IMR-90 (cell line): ENCODE measurements at regions not wholly inside any gene's neighbourhood (a gene's known extent, or its start where the extent isn't known, plus 50 kb on each side); places are given as distances from the start of the nearest gene placed in this dataset.

Experiments used
- ATAC-seq: fragments of 200-7000 bp; cut with Tn5 transposase; 2 replicates; pipeline ENCODE4 v1.9.1; 2020; ENCODE audit warnings: low read depth, mild to moderate bottlenecking, moderate library complexity
- BruUV-seq: library from RNA; stranded (reverse); fragments of 400-500 nt; replicated peaks from 2 replicates; lab custom pipeline; 2021; lab: Mats Ljungman, UMichigan
- CTCF ChIA-PET: fragments of 300-600 bp; formaldehyde crosslinking; extraction: SDS; loops from one replicate; lab custom pipeline; 2021; ENCODE audit warnings: antibody characterized with exemption; lab: Yijun Ruan, JAX
- POLR2A ChIA-PET: fragments of 300-600 bp; sonication (Branson Sonifier 250); formaldehyde crosslinking; loops from one replicate; lab custom pipeline; 2022; ENCODE audit warnings: antibody characterized with exemption; ENCODE audit not compliant: unreplicated experiment; lab: Charles Lee
- DNase-seq: peaks from one replicate; pipeline ENCODE4 v3.0.0; 2013
- H2AFZ ChIP-seq: replicated peaks from 2 replicates; pipeline ENCODE3; 2013; ENCODE audit warnings: low read length, mild to moderate bottlenecking; ENCODE audit not compliant: poor library complexity
- H2AK5ac ChIP-seq: 2 replicates; pipeline ENCODE4 v1.6.1; 2013; ENCODE audit warnings: low read depth, low read length, inconsistent platforms
- H2AK9ac ChIP-seq: replicated peaks from 2 replicates; pipeline ENCODE3; 2013; ENCODE audit warnings: mild to moderate bottlenecking, low read depth, low read length, moderate library complexity; ENCODE audit not compliant: poor library complexity
- H2BK120ac ChIP-seq: 2 replicates; pipeline ENCODE4 v1.6.1; 2013; ENCODE audit warnings: low read depth, low read length, inconsistent platforms
- H2BK15ac ChIP-seq: 3 replicates; pipeline ENCODE4 v1.6.1; 2013; ENCODE audit warnings: low read depth, low read length, inconsistent platforms
- H2BK20ac ChIP-seq: 2 replicates; pipeline ENCODE4 v1.6.1; 2013; ENCODE audit warnings: low read depth, mild to moderate bottlenecking, inconsistent platforms, low read length, moderate library complexity
- H2BK5ac ChIP-seq: 2 replicates; pipeline ENCODE4 v1.6.1; 2013; ENCODE audit warnings: mild to moderate bottlenecking, low read depth, low read length, inconsistent platforms; ENCODE audit not compliant: poor library complexity, severe bottlenecking
- H3K14ac ChIP-seq: replicated peaks from 2 replicates; pipeline ENCODE4 v1.6.1; 2013; ENCODE audit warnings: low read depth, low read length, inconsistent platforms
- H3K18ac ChIP-seq: 2 replicates; pipeline ENCODE4 v1.6.1; 2013; ENCODE audit warnings: low read depth, low read length, control low read depth
- H3K23ac ChIP-seq: 2 replicates; pipeline ENCODE4 v1.6.1; 2013; ENCODE audit warnings: low read depth, low read length, inconsistent platforms
- H3K27ac ChIP-seq: 2 replicates; pipeline ENCODE4 v1.5.1; 2013; ENCODE audit warnings: mild to moderate bottlenecking, control low read depth, low read length; ENCODE audit not compliant: insufficient read depth
- H3K27me3 ChIP-seq: 2 replicates; pipeline ENCODE4 v1.6.1; 2013; ENCODE audit warnings: low read length; ENCODE audit not compliant: control insufficient read depth, insufficient read depth
- H3K36me3 ChIP-seq: 2 replicates; pipeline ENCODE4 v1.6.1; 2013; ENCODE audit warnings: low read length, mixed read lengths; ENCODE audit not compliant: control insufficient read depth, insufficient read depth
- H3K4ac ChIP-seq: 2 replicates; pipeline ENCODE4 v1.6.1; 2013; ENCODE audit warnings: low read depth, low read length, inconsistent platforms
- H3K4me1 ChIP-seq: 2 replicates; pipeline ENCODE4 v1.6.1; 2013; ENCODE audit warnings: low read length, mixed read lengths; ENCODE audit not compliant: control insufficient read depth, insufficient read depth
- H3K4me2 ChIP-seq: 2 replicates; pipeline ENCODE4 v1.6.1; 2013; ENCODE audit warnings: low read depth, mild to moderate bottlenecking, control low read depth, low read length, moderate library complexity
- H3K4me3 ChIP-seq: 2 replicates; pipeline ENCODE4 v1.5.1; 2013; ENCODE audit warnings: low read depth, mild to moderate bottlenecking, control low read depth, low read length, moderate library complexity; ENCODE audit not compliant: insufficient read depth
- H3K56ac ChIP-seq: 2 replicates; pipeline ENCODE4 v1.6.1; 2013; ENCODE audit warnings: low read length, inconsistent platforms; ENCODE audit not compliant: insufficient read depth; ENCODE audit errors: extremely low read depth
- H3K79me1 ChIP-seq, 2 experiments: 2 replicates each; pipeline ENCODE4 v1.6.1; 2013; ENCODE audit warnings: low read length in 2 of 2, inconsistent platforms in 1 of 2, low read depth in 1 of 2
- H3K9ac ChIP-seq: 2 replicates; pipeline ENCODE4 v1.6.1; 2013; ENCODE audit warnings: low read depth, low read length, control low read depth
- H3K9me1 ChIP-seq: 2 replicates; pipeline ENCODE4 v1.6.1; 2013; ENCODE audit warnings: low read length, inconsistent platforms; ENCODE audit not compliant: insufficient read depth
- H3K9me3 ChIP-seq: 2 replicates; pipeline ENCODE4 v1.6.1; 2013; ENCODE audit warnings: low read length; ENCODE audit not compliant: control insufficient read depth, insufficient read depth
- H4K20me1 ChIP-seq: 2 replicates; pipeline ENCODE4 v1.6.1; 2013; ENCODE audit warnings: low read length, inconsistent platforms; ENCODE audit not compliant: insufficient read depth
- H4K5ac ChIP-seq: 2 replicates; pipeline ENCODE4 v1.6.1; 2013; ENCODE audit warnings: mild to moderate bottlenecking, low read depth, low read length, control low read depth
- H4K8ac ChIP-seq, 2 experiments: 2 replicates each; pipeline ENCODE4 v1.6.1; 2013; ENCODE audit warnings: low read depth in 2 of 2, low read length in 2 of 2, control low read depth in 1 of 2, inconsistent platforms in 1 of 2
- H4K91ac ChIP-seq: 2 replicates; pipeline ENCODE4 v1.6.1; 2013; ENCODE audit warnings: low read depth, low read length, inconsistent platforms; ENCODE audit not compliant: insufficient read depth
- NFE2L2 ChIP-seq: fragments of 150-350 bp; IDR thresholded peaks from 2 replicates; pipeline ENCODE4 v1.6.1; 2016; ENCODE audit warnings: low read depth, mild to moderate bottlenecking, low read length
- RAD21 ChIP-seq: IDR thresholded peaks from 2 replicates; pipeline ENCODE4 v1.6.1; 2012; ENCODE audit warnings: low read length, improper control_type of control experiment
- dilution Hi-C: fragments of 300-500 bp; cut with HindIII; formaldehyde crosslinking; loops from one replicate; pipeline ENCODE4 v1.14.3; 2018; ENCODE audit warnings: low sequenced_read_pairs; ENCODE audit not compliant: unreplicated experiment
- in situ Hi-C: fragments of 300-500 bp; cut with MboI; formaldehyde crosslinking; loops from 3 replicates; pipeline ENCODE4 v1.14.3; 2019; ENCODE audit warnings: low sequenced_read_pairs, inconsistent platforms, mixed read lengths
- intact Hi-C: fragments of 100-400 bp; cut with micrococcal nuclease; formaldehyde crosslinking; loops from 2 replicates; pipeline ENCODE4 v1.10.0; 2022

GRCh38 chr2:186273953-186274352, 212.1 kb upstream of the ZC3H15 start:
- dilution Hi-C loops, result no loop called here
- BruUV-seq, result no TSS peak
- Histone ChIP-seq H3K27ac (no peak overlapping the region), H2AK5ac (no peak overlapping the region), H3K4ac (no peak overlapping the region), H3K79me1 (no peaks in the 10 kb centered on the region), H3K18ac (no peak overlapping the region), H3K4me3 (no peak overlapping the region), H2BK15ac (no peak overlapping the region), H4K5ac (no peak overlapping the region), H4K20me1 (no peaks in the 10 kb centered on the region), H2BK120ac (no peak overlapping the region), H3K36me3 (no peaks in the 10 kb centered on the region), H3K4me1 (peaks cover 1% of the 10 kb centered on the region; the same call in 1 of the 2 replicates), H3K9me1 (no peaks in the 10 kb centered on the region; the same call in 1 of the 2 replicates), H3K4me2 (no peak overlapping the region), H2AK9ac (no peak overlapping the region), H2BK5ac (no peak overlapping the region), H3K9me3 (no peaks in the 10 kb centered on the region), H2BK20ac (no peak overlapping the region), H3K23ac (no peak overlapping the region), H3K9ac (no peak overlapping the region), H2AFZ (no peak overlapping the region), H3K56ac (no peak overlapping the region), H3K27me3 (no peaks in the 10 kb centered on the region), H3K14ac (no peak overlapping the region), H4K91ac (no peak overlapping the region), H4K8ac (no peak overlapping the region)
- ChIA-PET POLR2A (no interaction called here), CTCF (no interaction called here)
- DNase-seq, result no peak
- intact Hi-C loops, result loop anchor here (10.0 kb wide), 1 partner anchor 371 kb away; no protein-coding TSS in a partner anchor
- in situ Hi-C loops, result no loop called here
- no peak for TF ChIP-seq NFE2L2
- TF ChIP-seq RAD21, result no peak
- ATAC-seq, result no peak
